Hippocampal formation (tissue), 2 donors: ENCODE measurements at regions not wholly inside any gene's neighbourhood (a gene's known extent, or its start where the extent isn't known, plus 50 kb on each side); places are given as distances from the start of the nearest gene placed in this dataset.
"Not testable (repeated sequence)": the region's sequence is repeated elsewhere in the genome, so short reads cannot be mapped to it uniquely, and the experiment has no call there.

Source experiments
- DNase-seq, 2 donors: peaks; one replicate each; lab custom pipeline; 2025; lab: John Stamatoyannopoulos, UW

GRCh38 chr1:91207691-91208090 is 185.9 kb upstream of the ZNF644 start:
- DNase-seq = not testable (repeated sequence)

GRCh38 chr1:91204150-91204549 is 182.3 kb upstream of the ZNF644 start:
- DNase-seq = not testable (repeated sequence)

DNA sequence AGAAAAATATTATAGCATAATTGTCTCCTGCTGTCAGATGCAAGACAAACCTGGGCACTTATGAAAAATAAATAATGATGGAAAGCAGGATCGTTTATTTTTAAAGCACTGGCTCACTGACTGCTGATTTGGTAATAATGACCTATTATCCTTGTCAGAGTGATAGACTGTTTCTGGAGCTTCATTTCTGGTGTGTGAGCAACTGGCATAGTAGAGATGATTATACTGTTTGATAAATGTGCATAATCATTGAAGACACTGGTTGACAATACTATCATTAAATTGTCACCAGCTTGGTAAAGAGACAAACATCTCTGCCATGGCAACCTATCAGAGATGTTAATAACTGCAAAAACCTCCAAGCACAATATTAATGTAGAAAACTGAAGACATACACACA is 179.9 kb upstream of the ZNF644 start:
- no peak for DNase-seq

DNA sequence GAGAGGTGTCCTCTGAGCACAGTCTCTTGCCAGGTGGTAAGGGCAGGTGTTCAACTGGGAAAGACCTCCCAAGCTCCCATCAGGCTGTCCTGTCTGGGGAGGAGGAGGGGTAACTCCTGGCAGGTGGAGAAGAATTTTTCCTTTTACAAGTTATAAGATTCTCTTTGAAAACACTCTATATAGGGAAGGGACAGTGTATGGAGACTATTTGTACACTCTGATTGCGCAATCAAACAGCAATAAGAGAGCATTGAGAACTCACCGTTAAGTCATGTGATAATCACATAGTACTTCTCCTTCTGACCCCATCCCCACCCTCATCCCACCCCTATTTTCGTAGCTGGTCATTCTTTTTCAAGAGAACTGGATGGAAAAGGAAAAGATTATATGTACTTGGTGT is 179.3 kb upstream of the ZNF644 start:
- DNase-seq = no peak

DNA sequence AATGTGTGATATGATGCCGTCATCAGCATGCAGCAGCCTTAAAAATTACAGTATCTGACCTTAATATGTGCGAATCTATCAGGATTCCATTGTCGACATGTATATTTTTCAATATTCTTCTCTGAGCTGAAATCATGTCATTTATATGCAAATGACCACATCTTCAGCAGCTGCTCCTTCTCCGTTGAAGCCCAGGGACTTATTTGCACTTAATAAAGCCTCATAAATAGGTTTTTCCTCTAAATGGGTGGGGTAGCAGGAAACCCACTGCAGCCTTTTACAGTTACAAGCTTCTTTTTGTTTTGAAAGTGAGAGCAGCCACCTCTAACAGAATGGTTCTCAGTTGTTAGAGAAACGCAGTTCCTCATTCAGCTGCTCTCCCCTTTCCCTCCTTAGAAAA is 178.8 kb upstream of the ZNF644 start:
- DNase-seq = no peak

GRCh38 chr1:91199988-91200387 is 178.2 kb upstream of the ZNF644 start:
- no peak for DNase-seq

DNA sequence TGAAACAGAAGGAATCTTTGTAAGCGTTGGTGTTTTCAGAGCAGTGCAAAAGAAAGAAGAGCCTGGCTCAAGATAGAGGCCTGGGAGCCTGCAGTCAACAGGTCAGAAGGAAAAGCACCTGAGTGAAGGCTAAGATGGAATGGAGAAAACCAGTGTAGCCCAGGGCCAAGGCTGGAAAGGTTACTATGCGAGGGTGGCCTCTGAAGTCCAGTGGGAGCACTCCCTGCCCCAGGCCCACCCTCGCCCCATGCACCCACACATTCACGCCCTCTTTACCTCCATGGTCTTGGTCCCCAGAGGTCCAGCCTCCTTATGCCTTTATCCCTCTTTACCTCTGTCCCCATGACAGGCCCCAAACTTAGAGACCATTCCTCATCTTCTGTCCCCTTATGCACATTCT is 169.2 kb upstream of the ZNF644 start:
- DNase-seq = no peak

DNA sequence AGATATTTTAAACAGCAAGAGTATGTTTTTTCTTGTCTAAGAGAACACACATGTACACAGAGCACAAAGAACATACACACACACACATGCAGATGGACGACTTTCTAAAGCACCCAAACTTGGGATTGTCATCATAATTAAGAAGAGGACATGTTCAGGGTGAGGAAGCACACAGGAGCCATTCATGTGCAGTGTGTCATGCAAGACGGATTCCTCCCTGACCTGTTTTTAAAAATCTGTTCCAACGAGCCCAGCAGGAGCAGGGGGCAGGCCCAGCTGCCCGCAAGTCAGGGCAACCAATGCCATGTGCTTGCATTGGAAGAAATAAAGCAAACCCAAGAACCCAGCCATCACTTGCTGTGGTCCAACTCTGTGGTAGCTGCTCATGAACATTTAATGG is 167.3 kb upstream of the ZNF644 start:
- DNase-seq = no peak

DNA sequence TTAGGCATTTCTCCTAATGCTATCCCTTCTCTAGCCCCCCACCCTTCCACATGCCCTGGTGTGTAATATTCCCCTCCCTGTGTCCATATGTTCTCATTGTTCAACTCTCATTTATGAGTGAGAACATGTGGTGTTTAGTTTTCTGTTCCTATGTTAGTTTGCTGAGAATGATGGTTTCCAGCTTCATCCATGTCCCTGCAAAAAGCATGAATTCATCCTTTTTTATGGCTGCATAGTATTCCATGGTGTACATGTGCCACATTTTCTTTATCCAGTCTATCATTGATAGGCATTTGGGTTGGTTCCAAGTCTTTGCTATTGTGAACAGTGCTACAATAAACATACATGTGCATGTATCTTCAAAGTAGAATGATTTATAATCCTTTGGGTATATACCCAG is 161.0 kb upstream of the ZNF644 start:
- DNase-seq = not testable (repeated sequence)

DNA sequence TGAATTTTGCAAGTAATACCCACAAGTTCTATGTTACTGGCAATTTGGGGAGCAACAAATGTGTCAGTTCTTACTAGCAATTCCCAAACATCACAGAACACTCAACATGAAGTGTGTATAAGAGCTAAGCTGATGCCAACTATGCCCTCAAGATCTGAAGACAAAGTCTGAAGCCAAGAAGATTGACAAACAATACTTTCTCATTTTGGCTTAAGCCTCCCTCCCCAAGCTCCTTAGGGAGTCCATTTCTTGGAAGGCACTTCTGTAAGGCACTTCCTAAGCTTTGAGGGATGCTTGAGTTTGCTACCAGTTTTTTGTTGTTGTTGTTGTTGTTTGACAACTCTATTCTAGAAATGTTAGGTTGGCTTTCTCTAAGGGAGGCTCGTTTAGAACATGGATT is 154.4 kb upstream of the ZNF644 start:
- DNase-seq = no peak

DNA sequence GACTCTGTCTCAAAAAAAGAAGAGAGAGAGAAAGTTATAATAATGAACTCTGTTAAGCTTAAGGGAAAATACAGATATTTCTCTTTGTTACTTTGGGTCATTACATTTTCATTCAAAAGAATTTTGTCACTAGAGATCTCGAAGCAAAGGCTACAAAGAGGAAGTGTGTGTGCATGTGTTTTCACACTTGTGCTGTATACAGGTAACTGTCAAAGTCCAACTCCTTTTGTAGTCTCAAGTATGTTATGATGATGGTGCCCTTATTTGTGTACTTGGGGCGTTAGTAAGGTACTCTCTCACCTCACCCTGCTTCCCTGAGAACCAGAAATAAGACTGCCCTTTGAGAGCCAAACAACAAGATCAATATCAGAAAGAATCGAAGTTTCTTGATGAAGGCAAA is 152.9 kb upstream of the ZNF644 start:
- DNase-seq = no peak

DNA sequence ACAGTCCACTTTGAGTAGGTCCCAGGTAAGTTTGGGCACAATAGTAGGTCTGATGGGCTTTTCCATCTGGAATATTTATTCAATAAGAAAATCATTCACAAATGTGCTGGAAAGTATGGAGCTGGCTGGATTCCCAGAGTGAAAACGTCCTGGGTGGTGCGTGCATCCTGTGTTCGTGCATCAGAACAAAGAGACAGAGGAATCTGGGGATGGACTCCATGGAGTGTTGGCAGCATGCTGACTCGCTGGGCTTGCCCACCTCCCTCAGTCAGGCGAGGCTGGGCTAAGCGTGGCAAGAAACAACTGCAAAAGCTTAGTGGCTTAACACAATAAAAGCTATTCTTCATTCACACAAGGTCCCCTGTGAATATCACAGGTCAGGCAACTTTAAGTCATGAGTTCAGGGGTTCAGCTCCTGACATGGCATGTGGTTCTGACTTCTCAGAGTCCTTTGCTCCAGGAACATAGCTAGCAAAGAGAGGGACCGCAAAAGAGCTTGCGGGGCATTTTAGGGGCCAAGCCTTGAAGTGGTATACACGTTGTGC is 151.6 kb upstream of the ZNF644 start:
- no peak for DNase-seq

GRCh38 chr1:91172541-91172940 is 150.7 kb upstream of the ZNF644 start:
- DNase-seq = no peak

DNA sequence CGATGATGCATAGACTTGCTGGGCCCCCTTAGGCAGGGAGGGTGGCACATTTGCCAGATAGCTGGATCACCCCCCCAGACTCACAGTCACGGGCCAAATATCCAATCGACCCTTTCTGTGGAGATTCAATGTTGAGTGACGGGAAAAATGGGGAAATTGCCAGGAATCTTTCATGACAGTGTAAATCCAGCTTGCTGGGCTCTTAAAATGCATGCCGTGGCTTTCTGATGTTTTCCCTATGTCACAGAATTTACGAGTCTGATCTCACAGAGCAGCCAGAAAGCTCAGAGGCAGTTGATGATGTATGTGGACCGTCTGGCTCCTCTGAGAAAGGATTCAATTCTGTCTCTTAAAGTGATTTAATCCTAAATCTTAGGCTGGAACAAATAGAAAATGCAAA is 150.1 kb upstream of the ZNF644 start:
- DNase-seq = no peak

DNA sequence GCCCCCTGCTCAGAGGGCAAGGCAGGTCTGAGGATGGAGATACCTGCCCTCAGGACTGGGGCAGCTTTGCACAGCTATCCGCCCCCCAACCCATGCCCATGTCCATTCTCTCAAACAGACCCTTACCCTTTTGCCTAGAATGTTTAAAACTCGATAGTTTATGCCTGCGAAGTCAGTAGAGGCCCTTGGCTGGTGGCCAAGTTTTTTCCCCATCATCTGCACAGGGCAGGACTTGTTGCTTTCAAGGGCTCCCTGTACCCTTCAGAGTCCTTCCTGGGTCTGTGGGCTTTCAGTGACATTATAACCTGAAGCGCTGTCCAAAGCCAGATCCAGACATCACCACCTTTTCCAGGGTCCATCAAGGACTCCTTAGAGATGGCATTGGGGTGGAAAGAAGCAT is 148.7 kb upstream of the ZNF644 start:
- no peak for DNase-seq

- peak; percentile 23 to 75 for DNase-seq
These were observed 144.4 kb upstream of the ZNF644 start for GRCh38 chr1:91166106-91166712.

DNA sequence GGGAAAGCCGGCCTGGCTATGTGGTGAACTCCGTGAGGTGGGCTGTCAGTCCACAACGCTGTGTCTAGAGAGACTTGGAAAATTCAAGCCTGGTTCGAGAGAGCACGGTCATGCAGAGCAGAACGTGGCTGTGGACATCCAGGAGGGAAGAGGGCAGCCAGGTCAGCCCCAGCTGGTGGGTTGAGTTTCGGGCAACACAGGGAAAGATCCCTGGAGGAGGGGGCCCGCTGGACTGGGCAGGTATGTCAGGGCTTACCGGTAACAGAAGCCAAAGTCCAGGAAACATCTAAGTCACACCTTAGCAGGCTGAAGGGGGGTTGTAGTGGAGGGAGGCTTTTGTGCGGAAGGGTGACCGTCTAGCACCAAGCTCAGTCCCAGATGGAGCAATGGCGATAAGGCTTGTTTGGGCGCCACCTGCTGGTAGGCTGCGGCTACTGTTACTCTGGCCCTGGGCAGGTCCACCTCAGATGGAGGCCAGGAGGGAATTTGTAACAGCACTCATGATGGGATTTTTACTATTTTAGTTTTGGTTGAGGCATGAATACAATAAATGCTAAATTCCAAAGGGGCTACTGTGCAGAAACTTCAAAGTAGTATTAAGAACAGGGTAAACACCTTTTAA is 143.3 kb upstream of the ZNF644 start:
- peak; percentile 60 to 70 for DNase-seq

GRCh38 chr1:91162613-91163012 is 140.8 kb upstream of the ZNF644 start:
- no peak for DNase-seq

- DNase-seq = no peak
These were observed 139.9 kb upstream of the ZNF644 start for GRCh38 chr1:91161749-91162148.

DNA sequence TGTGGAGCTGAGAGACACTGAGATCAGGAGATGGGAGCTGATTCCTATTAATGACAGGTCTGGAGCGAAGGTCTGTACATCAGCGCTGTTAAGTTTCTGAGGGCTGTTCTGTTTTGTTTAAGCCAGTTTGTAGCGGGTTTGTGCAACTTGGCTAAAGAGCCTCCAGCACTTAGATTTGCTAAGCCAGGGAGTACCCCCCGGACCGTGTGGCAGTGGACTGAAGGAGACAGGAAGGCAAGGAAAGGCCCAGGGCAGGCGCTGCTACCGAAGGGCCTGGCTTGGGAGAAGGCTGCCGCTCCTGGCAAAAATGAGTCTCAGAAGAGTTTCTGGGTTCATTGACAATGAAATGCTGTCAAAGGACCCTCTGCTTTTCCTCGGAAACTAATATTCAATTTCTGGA is 139.3 kb upstream of the ZNF644 start:
- DNase-seq = no peak

DNA sequence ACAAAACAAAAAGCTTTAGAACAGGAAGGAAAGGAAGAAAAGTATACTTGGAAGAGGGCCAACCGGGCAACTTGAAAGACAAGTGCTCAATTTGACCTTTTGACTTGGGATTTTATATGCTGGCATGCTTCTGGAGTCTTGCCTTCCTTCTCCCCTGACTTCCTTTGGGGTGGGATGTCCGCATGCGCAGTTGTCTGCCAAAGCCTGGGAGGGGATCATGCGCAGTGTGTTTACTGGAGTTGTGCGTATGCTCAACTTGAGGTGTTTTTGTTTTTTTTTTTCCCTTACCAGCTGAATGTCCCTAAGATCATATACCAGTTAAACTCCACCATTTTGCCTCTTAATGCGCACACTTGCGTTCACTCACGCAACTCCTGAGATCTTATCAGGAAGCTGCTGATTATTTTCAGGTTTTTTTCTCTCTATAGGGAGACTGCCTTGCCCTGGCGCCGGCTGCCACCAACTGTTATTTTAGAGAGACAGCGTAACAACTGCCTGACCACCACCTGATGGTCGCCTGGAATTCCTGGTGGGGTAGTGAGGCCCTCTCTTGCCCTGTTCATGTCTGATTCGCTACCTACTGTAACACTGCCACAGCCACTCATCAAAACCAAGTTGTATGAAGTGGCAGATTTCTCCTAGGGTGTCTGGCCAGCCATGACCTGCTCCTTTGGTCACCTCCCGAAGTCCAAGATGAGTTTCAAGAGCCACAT is 138.7 kb upstream of the ZNF644 start:
- no peak for DNase-seq

DNA sequence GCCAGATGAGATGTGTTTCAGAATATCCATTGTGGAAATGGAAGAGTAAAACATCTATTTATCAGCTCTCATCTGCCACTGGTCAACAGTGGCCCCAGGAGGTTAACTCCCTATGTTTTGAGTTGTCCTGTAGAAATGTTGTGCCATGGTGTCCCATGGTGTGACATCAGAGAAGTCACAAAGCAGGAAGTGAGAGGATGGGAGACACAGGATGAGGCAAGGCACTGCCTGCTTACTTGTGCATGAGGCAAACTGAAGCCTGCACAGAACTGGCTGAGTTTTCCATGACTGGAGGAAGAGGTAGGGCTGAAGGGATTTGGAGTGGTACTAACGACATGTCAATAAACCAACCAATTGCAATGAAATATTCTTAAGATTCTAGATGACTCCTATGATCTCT is 131.5 kb upstream of the ZNF644 start:
- no peak for DNase-seq

GRCh38 chr1:91152331-91152730 is 130.5 kb upstream of the ZNF644 start:
- no peak for DNase-seq
